ENCODE measurements at regions not wholly inside any gene's neighbourhood (a gene's known extent, or its start where the extent isn't known, plus 50 kb on each side); places are given as distances from the start of the nearest gene placed in this dataset.

DNA sequence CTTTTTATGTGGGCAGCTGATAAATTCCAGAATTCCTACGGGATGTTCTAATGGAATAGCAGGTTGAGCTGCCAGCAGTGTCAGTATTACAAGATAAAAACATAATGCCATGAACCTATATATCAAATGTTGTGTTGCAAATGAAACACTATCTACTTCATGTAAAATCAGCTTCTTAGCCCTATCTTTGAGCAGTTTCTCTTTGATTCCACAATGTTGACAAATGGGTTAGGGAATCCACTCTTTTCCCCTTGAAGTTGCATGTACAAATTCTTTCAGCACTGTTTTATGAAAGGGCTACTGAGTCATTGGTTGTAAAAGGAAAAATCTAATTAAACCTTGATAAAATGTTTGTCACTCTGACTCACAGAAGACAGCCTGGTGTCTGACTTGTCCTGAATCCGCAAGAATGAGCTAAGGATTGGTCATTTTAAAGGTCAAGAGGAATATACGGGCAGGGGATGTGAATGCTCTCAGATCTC is 950.6 kb upstream of the NUDT12 start:
- no peak for TF ChIP-seq ZNF274 (IDR thresholded peaks at IDR 0.05; ENCODE audit: low read length)
- TF ChIP-seq ZNF274 (tag by site-specific recombination; IDR thresholded peaks at IDR 0.05; ENCODE audit: borderline replicate concordance) = no peak
- no peak for TF ChIP-seq ZBTB11 (tag by site-specific recombination; conservative IDR thresholded peaks at IDR 0.05; ENCODE audit: low read depth)

Data from HEK293 (cell line).